HEK293 (cell line): ENCODE measurements at regions not wholly inside any gene's neighbourhood (a gene's known extent, or its start where the extent isn't known, plus 50 kb on each side); places are given as distances from the start of the nearest gene placed in this dataset.

Source experiments
- ATF2 ChIP-seq: fragments of 450-650 bp; formaldehyde crosslinking; IDR thresholded peaks from 2 replicates; pipeline ENCODE4 v1.5.1; 2016; ENCODE audit warnings: missing biosample characterization, missing genetic modification characterization, low read depth
- CTCF ChIP-seq: fragments of 450-650 bp; formaldehyde crosslinking; IDR thresholded peaks from 2 replicates; pipeline ENCODE4 v1.5.1; 2016; ENCODE audit warnings: missing biosample characterization, missing genetic modification characterization
- FEZF1 ChIP-seq: fragments of 450-650 bp; formaldehyde crosslinking; IDR thresholded peaks from 2 replicates; pipeline ENCODE4 v1.5.1; 2016; ENCODE audit warnings: missing biosample characterization, missing genetic modification characterization
- YY1 ChIP-seq: fragments of 450-650 bp; formaldehyde crosslinking; IDR thresholded peaks from 2 replicates; pipeline ENCODE4 v1.5.1; 2018; ENCODE audit warnings: missing biosample characterization, missing genetic modification characterization
- ZBTB17 ChIP-seq: fragments of 450-650 bp; formaldehyde crosslinking; IDR thresholded peaks from 2 replicates; pipeline ENCODE4 v1.5.1; 2016; ENCODE audit warnings: missing biosample characterization, missing genetic modification characterization
- ZFP3 ChIP-seq: fragments of 450-650 bp; formaldehyde crosslinking; IDR thresholded peaks from 2 replicates; pipeline ENCODE4 v1.5.1; 2016; ENCODE audit warnings: low read depth, missing biosample characterization, missing genetic modification characterization
- ZNF350 ChIP-seq: fragments of 450-650 bp; formaldehyde crosslinking; IDR thresholded peaks from 2 replicates; pipeline ENCODE4 v1.5.0; 2017; ENCODE audit warnings: missing biosample characterization, mild to moderate bottlenecking, missing genetic modification characterization
- ZNF544 ChIP-seq: fragments of 450-650 bp; formaldehyde crosslinking; IDR thresholded peaks from 2 replicates; pipeline ENCODE4 v1.5.0; 2017; ENCODE audit warnings: missing biosample characterization, missing genetic modification characterization
- ZNF830 ChIP-seq: fragments of 450-650 bp; IDR thresholded peaks from 2 replicates; pipeline ENCODE4 v1.5.0; 2018; ENCODE audit warnings: missing biosample characterization, missing genetic modification characterization, low read depth, mild to moderate bottlenecking, moderate library complexity
- TF ChIP-seq, protein P1 (sequence below): fragments of 450-650 bp; IDR thresholded peaks from 2 replicates; pipeline ENCODE4 v1.5.1; 2018; ENCODE audit warnings: missing biosample characterization, missing genetic modification characterization
- TF ChIP-seq, protein P2 (sequence below): fragments of 450-650 bp; formaldehyde crosslinking; IDR thresholded peaks from 2 replicates; pipeline ENCODE4 v1.5.1; 2016; ENCODE audit warnings: missing biosample characterization, missing genetic modification characterization

GRCh38 chr14:61167642-61168041 is 113.5 kb downstream of the TMEM30B start:
- TF ChIP-seq CTCF (tag by site-specific recombination) (no peak), ZNF544 (tag by site-specific recombination) (no peak), ZNF830 (tag by site-specific recombination) (no peak), ZFP3 (tag by site-specific recombination) (no peak), ZBTB17 (tag by site-specific recombination) (no peak), FEZF1 (tag by site-specific recombination) (no peak), YY1 (no peak), ATF2 (no peak), ZNF350 (tag by site-specific recombination) (no peak)
- TF ChIP-seq, protein P1, sequence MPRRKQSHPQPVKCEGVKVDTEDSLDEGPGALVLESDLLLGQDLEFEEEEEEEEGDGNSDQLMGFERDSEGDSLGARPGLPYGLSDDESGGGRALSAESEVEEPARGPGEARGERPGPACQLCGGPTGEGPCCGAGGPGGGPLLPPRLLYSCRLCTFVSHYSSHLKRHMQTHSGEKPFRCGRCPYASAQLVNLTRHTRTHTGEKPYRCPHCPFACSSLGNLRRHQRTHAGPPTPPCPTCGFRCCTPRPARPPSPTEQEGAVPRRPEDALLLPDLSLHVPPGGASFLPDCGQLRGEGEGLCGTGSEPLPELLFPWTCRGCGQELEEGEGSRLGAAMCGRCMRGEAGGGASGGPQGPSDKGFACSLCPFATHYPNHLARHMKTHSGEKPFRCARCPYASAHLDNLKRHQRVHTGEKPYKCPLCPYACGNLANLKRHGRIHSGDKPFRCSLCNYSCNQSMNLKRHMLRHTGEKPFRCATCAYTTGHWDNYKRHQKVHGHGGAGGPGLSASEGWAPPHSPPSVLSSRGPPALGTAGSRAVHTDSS = no peak
- TF ChIP-seq, protein P2, sequence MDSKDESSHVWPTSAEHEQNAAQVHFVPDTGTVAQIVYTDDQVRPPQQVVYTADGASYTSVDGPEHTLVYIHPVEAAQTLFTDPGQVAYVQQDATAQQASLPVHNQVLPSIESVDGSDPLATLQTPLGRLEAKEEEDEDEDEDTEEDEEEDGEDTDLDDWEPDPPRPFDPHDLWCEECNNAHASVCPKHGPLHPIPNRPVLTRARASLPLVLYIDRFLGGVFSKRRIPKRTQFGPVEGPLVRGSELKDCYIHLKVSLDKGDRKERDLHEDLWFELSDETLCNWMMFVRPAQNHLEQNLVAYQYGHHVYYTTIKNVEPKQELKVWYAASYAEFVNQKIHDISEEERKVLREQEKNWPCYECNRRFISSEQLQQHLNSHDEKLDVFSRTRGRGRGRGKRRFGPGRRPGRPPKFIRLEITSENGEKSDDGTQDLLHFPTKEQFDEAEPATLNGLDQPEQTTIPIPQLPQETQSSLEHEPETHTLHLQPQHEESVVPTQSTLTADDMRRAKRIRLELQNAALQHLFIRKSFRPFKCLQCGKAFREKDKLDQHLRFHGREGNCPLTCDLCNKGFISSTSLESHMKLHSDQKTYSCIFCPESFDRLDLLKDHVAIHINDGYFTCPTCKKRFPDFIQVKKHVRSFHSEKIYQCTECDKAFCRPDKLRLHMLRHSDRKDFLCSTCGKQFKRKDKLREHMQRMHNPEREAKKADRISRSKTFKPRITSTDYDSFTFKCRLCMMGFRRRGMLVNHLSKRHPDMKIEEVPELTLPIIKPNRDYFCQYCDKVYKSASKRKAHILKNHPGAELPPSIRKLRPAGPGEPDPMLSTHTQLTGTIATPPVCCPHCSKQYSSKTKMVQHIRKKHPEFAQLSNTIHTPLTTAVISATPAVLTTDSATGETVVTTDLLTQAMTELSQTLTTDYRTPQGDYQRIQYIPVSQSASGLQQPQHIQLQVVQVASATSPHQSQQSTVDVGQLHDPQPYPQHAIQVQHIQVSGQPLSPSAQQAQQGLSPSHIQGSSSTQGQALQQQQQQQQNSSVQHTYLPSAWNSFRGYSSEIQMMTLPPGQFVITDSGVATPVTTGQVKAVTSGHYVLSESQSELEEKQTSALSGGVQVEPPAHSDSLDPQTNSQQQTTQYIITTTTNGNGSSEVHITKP (tag by site-specific recombination) = no peak
